D721Med (cell line): ENCODE measurements at regions not wholly inside any gene's neighbourhood (a gene's known extent, or its start where the extent isn't known, plus 50 kb on each side); places are given as distances from the start of the nearest gene placed in this dataset.

Experiments used
- DNase-seq: peaks from one replicate; pipeline ENCODE4 v3.0.0; 2011; ENCODE audit warnings: low spot score; ENCODE audit not compliant: insufficient read length
- FAIRE-seq: peaks from 2 replicates; lab custom pipeline; 2011; peaks lifted over from hg19 to GRCh38; lab: Jason Lieb, UNC
- CTCF ChIP-seq: IDR thresholded peaks from 2 replicates; pipeline ENCODE4 v1.5.1; 2012; ENCODE audit warnings: mild to moderate bottlenecking, control low read depth; ENCODE audit not compliant: insufficient read depth; ENCODE audit errors: missing control alignments

DNA sequence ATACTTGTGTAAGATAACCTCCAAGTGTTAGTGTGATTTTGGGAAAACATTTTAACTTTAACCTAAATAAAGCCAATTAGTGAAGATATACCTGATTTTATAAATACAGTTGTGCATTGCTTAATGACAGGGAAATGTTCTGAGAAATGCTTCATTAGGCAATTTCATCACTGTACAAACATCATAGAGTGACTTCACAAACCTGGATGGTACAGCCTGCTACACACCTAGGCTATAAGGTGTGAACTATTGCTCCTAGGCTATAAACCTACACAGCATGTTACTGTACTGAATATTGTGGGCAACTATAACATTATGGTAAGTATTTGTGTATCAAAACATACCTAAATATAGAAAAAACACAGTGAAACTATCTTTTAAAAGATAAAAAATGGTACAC lies 166.8 kb upstream of the TARS1 start:
- DNase-seq (no peak), FAIRE-seq (no peak)
- TF ChIP-seq CTCF = no peak

- TF ChIP-seq CTCF = no peak
- FAIRE-seq (no peak), DNase-seq (no peak)
Observed at GRCh38 chr5:33275391-33275790, 165.4 kb upstream of the TARS1 start.

DNA sequence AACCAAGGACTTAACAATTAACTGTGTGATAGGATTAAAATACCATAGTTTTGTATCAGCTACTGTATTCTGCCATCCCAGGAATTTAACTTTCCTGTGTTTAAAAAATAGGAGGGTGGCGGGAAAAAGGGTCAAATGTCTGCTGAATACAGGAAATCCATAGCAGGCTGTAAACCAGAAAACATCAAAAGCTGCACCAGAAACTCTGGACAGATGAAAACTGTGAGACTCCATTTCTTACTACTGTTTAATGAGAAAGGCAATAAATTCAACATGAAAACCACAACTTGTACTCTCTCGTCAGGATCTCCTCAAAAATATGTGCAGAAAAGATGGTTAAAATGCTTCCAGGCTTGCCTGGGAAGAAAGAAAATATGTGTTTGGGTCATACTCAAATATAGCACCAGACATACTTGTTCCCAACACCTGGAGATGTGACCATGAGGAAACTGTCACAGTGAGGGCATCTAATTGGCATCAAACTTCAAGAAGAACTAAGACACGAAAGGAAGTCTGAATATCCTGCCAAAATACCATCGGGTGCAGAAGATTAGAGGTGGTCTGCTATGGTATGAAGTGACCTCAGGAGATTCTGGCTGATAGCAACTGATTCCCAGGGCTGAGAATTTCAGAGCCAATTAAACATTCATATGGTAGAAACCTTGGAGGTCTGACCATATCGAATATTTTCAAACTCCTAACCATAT lies 164.7 kb upstream of the TARS1 start:
- FAIRE-seq (no peak), DNase-seq (no peak)
- no peak for TF ChIP-seq CTCF

- FAIRE-seq = no peak
Observed at GRCh38 chr5:33276628-33276950, 164.2 kb upstream of the TARS1 start.

DNA sequence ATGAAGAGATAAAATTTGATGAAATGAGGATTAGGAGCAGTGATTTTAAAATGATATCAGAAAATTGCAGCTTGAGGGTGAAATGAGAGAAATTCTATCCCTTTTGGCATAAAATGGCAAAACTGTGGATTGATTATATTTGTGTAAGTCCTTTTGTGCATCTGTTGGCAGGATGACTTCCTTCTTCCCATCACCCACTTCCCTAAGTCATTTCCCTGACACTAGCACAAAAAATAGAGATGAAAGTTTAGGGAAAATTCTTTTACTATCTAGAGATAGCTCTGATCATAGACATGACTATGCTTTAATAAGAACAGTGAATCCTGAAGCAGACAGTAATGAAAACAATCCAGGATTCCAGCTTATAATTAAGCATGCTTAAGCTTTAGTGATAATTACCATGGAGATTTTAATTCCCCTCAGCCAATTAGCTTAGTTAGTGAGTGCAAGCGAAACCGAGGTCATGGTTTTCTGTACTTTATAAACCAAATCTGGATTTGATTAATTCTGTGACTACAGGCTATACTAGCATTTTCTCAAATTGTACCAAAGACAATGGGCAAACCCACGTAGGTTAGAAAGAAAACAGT lies 163.6 kb upstream of the TARS1 start:
- no peak for TF ChIP-seq CTCF
- DNase-seq = no peak
- FAIRE-seq = no peak

More at GRCh38 chr5:33276628-33276950, 164.2 kb upstream of the TARS1 start:
- TF ChIP-seq CTCF = no peak
- DNase-seq = no peak

DNA sequence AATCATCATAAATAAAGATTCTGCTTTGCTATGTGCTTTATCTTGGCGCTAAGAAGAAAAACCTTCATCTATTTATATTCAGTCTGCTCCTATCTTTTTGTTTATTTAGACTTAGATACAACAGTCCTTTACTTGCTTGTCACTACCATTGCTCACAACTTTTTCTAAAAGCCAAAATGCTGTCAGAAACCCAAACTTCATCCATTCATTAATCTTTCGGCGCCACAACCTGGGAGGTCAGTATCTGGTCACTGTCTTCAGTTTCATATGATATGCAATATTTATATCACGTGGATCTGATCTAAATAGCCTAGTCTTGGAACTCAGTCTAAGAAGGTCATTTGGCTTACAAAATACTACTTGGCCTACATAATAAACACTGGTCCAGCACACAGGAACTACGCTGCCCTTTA lies 159.3 kb upstream of the TARS1 start:
- DNase-seq (no peak), FAIRE-seq (no peak)
- no peak for TF ChIP-seq CTCF

GRCh38 chr5:33282157-33282556 lies 158.6 kb upstream of the TARS1 start:
- TF ChIP-seq CTCF = no peak
- DNase-seq (no peak), FAIRE-seq (no peak)
